ENCODE measurements at regions not wholly inside any gene's neighbourhood (a gene's known extent, or its start where the extent isn't known, plus 50 kb on each side); places are given as distances from the start of the nearest gene placed in this dataset.

- H3K27ac Mint-ChIP-seq: no peak overlapping the region
- H3K4me3 Mint-ChIP-seq: no peak overlapping the region
- Histone ChIP-seq H3K36me3 (ENCODE audit: control insufficient read depth, insufficient read depth, low read length) (no peaks in the 10 kb centered on the region), H3K27ac (ENCODE audit: insufficient read depth, low read length, poor library complexity, severe bottlenecking) (no peak overlapping the region), H3K4me3 (ENCODE audit: low read depth, low read length) (no peak overlapping the region), H3K27me3 (ENCODE audit: control insufficient read depth, insufficient read depth, low read length) (no peaks in the 10 kb centered on the region), H3K9me3 (ENCODE audit: control insufficient read depth in 2 of 2, low read length in 2 of 2) (no peaks in the 10 kb centered on the region), H3K4me1 (ENCODE audit: control insufficient read depth, insufficient read depth, low read length, poor library complexity, severe bottlenecking) (no peaks in the 10 kb centered on the region)
- H3K4me1 Mint-ChIP-seq: no peaks in the 10 kb centered on the region
- DNase-seq (no peak), ATAC-seq (ENCODE audit: low read depth in 2 of 2) (no peak)
- no peaks in the 10 kb centered on the region for H3K36me3 Mint-ChIP-seq
- H3K9me3 Mint-ChIP-seq: peaks cover 0 to 9% (median 5%) of the 10 kb centered on the region in 7 donors
- no peaks in the 10 kb centered on the region for H3K27me3 Mint-ChIP-seq
Observed at GRCh38 chr12:58765076-58765475, 155.2 kb downstream of the LRIG3 start.

- H3K9me3 ChIP-seq (ENCODE audit: control insufficient read depth in 2 of 2, low read length in 2 of 2): no peaks in the 10 kb centered on the region
- no peak for DNase-seq
- H3K4me1 ChIP-seq (ENCODE audit: control insufficient read depth, insufficient read depth, low read length, poor library complexity, severe bottlenecking): no peaks in the 10 kb centered on the region
- Mint-ChIP-seq H3K4me1 (no peaks in the 10 kb centered on the region), H3K9me3 (peaks cover 0 to 9% (median 5%) of the 10 kb centered on the region in 7 donors), H3K4me3 (no peak overlapping the region), H3K27me3 (no peaks in the 10 kb centered on the region), H3K27ac (no peak overlapping the region), H3K36me3 (no peaks in the 10 kb centered on the region)
- no peaks in the 10 kb centered on the region for H3K36me3 ChIP-seq (ENCODE audit: control insufficient read depth, insufficient read depth, low read length)
- no peak for ATAC-seq (ENCODE audit: low read depth in 2 of 2)
- no peaks in the 10 kb centered on the region for H3K27me3 ChIP-seq (ENCODE audit: control insufficient read depth, insufficient read depth, low read length)
- H3K27ac ChIP-seq (ENCODE audit: insufficient read depth, low read length, poor library complexity, severe bottlenecking): no peak overlapping the region
- H3K4me3 ChIP-seq (ENCODE audit: low read depth, low read length): no peak overlapping the region
Observed at GRCh38 chr12:58765653-58766512, 154.4 kb downstream of the LRIG3 start.

- Histone ChIP-seq H3K27me3 (ENCODE audit: control insufficient read depth, insufficient read depth, low read length) (no peaks in the 10 kb centered on the region), H3K9me3 (ENCODE audit: control insufficient read depth in 2 of 2, low read length in 2 of 2) (no peaks in the 10 kb centered on the region), H3K27ac (ENCODE audit: insufficient read depth, low read length, poor library complexity, severe bottlenecking) (no peak overlapping the region), H3K4me3 (ENCODE audit: low read depth, low read length) (no peak overlapping the region), H3K36me3 (ENCODE audit: control insufficient read depth, insufficient read depth, low read length) (no peaks in the 10 kb centered on the region), H3K4me1 (ENCODE audit: control insufficient read depth, insufficient read depth, low read length, poor library complexity, severe bottlenecking) (no peaks in the 10 kb centered on the region)
- Mint-ChIP-seq H3K4me1 (no peaks in the 10 kb centered on the region), H3K36me3 (no peaks in the 10 kb centered on the region), H3K9me3 (peaks cover 0 to 9% (median 5%) of the 10 kb centered on the region in 7 donors), H3K27ac (no peak overlapping the region), H3K27me3 (no peaks in the 10 kb centered on the region), H3K4me3 (no peak overlapping the region)
- ATAC-seq (ENCODE audit: low read depth in 2 of 2): no peak
- DNase-seq: no peak
Observed at GRCh38 chr12:58766513-58766870, 153.8 kb downstream of the LRIG3 start.

- Mint-ChIP-seq H3K4me3 (no peak overlapping the region), H3K27me3 (no peaks in the 10 kb centered on the region), H3K27ac (no peak overlapping the region), H3K4me1 (no peaks in the 10 kb centered on the region), H3K36me3 (no peaks in the 10 kb centered on the region), H3K9me3 (peaks cover 0 to 9% (median 6%) of the 10 kb centered on the region in 7 donors)
- no peaks in the 10 kb centered on the region for H3K36me3 ChIP-seq (ENCODE audit: control insufficient read depth, insufficient read depth, low read length)
- no peaks in the 10 kb centered on the region for H3K4me1 ChIP-seq (ENCODE audit: control insufficient read depth, insufficient read depth, low read length, poor library complexity, severe bottlenecking)
- no peaks in the 10 kb centered on the region for H3K27me3 ChIP-seq (ENCODE audit: control insufficient read depth, insufficient read depth, low read length)
- ATAC-seq (ENCODE audit: low read depth in 2 of 2) (no peak), DNase-seq (no peak)
- H3K27ac ChIP-seq (ENCODE audit: insufficient read depth, low read length, poor library complexity, severe bottlenecking): no peak overlapping the region
- H3K9me3 ChIP-seq (ENCODE audit: control insufficient read depth in 2 of 2, low read length in 2 of 2): no peaks in the 10 kb centered on the region
- no peak overlapping the region for H3K4me3 ChIP-seq (ENCODE audit: low read depth, low read length)
Observed at GRCh38 chr12:58767496-58767895, 152.8 kb downstream of the LRIG3 start.

- no peak for ATAC-seq (ENCODE audit: low read depth in 2 of 2)
- H3K4me1 ChIP-seq (ENCODE audit: control insufficient read depth, insufficient read depth, low read length, poor library complexity, severe bottlenecking): no peaks in the 10 kb centered on the region
- no peak overlapping the region for H3K27ac ChIP-seq (ENCODE audit: insufficient read depth, low read length, poor library complexity, severe bottlenecking)
- DNase-seq: no peak
- Mint-ChIP-seq H3K27me3 (no peaks in the 10 kb centered on the region), H3K4me3 (no peak overlapping the region), H3K9me3 (peaks cover 2 to 10% (median 7%) of the 10 kb centered on the region in 7 donors), H3K4me1 (no peaks in the 10 kb centered on the region), H3K27ac (no peak overlapping the region), H3K36me3 (no peaks in the 10 kb centered on the region)
- no peaks in the 10 kb centered on the region for H3K9me3 ChIP-seq (ENCODE audit: control insufficient read depth in 2 of 2, low read length in 2 of 2)
- H3K4me3 ChIP-seq (ENCODE audit: low read depth, low read length): no peak overlapping the region
- H3K27me3 ChIP-seq (ENCODE audit: control insufficient read depth, insufficient read depth, low read length): no peaks in the 10 kb centered on the region
- H3K36me3 ChIP-seq (ENCODE audit: control insufficient read depth, insufficient read depth, low read length): no peaks in the 10 kb centered on the region
Observed at GRCh38 chr12:58773986-58774385, 146.3 kb downstream of the LRIG3 start.

- H3K27me3 ChIP-seq (ENCODE audit: control insufficient read depth, insufficient read depth, low read length): no peaks in the 10 kb centered on the region
- no peaks in the 10 kb centered on the region for H3K4me1 ChIP-seq (ENCODE audit: control insufficient read depth, insufficient read depth, low read length, poor library complexity, severe bottlenecking)
- Mint-ChIP-seq H3K36me3 (no peaks in the 10 kb centered on the region), H3K4me3 (no peak overlapping the region), H3K9me3 (peaks cover 0 to 10% (median 5%) of the 10 kb centered on the region in 7 donors), H3K27ac (no peak overlapping the region), H3K27me3 (no peaks in the 10 kb centered on the region), H3K4me1 (no peaks in the 10 kb centered on the region)
- no peaks in the 10 kb centered on the region for H3K36me3 ChIP-seq (ENCODE audit: control insufficient read depth, insufficient read depth, low read length)
- H3K4me3 ChIP-seq (ENCODE audit: low read depth, low read length): no peak overlapping the region
- H3K27ac ChIP-seq (ENCODE audit: insufficient read depth, low read length, poor library complexity, severe bottlenecking): no peak overlapping the region
- DNase-seq (no peak), ATAC-seq (ENCODE audit: low read depth in 2 of 2) (no peak)
- H3K9me3 ChIP-seq (ENCODE audit: control insufficient read depth in 2 of 2, low read length in 2 of 2): no peaks in the 10 kb centered on the region
Observed at GRCh38 chr12:58774731-58775130, 145.6 kb downstream of the LRIG3 start.

GRCh38 chr12:58775396-58775795, 144.9 kb downstream of the LRIG3 start:
- Histone ChIP-seq H3K36me3 (ENCODE audit: control insufficient read depth, insufficient read depth, low read length) (no peaks in the 10 kb centered on the region), H3K4me1 (ENCODE audit: control insufficient read depth, insufficient read depth, low read length, poor library complexity, severe bottlenecking) (no peaks in the 10 kb centered on the region), H3K4me3 (ENCODE audit: low read depth, low read length) (no peak overlapping the region), H3K27me3 (ENCODE audit: control insufficient read depth, insufficient read depth, low read length) (no peaks in the 10 kb centered on the region), H3K9me3 (ENCODE audit: control insufficient read depth in 2 of 2, low read length in 2 of 2) (no peaks in the 10 kb centered on the region), H3K27ac (ENCODE audit: insufficient read depth, low read length, poor library complexity, severe bottlenecking) (no peak overlapping the region)
- no peak for DNase-seq
- Mint-ChIP-seq H3K27me3 (no peaks in the 10 kb centered on the region), H3K4me3 (no peak overlapping the region), H3K36me3 (no peaks in the 10 kb centered on the region), H3K9me3 (peaks cover 0 to 10% (median 5%) of the 10 kb centered on the region in 7 donors), H3K4me1 (no peaks in the 10 kb centered on the region), H3K27ac (no peak overlapping the region)
- ATAC-seq (ENCODE audit: low read depth in 2 of 2): no peak

GRCh38 chr12:58776144-58776543, 144.2 kb downstream of the LRIG3 start:
- Mint-ChIP-seq H3K9me3 (peaks cover 2 to 10% (median 6%) of the 10 kb centered on the region in 7 donors), H3K27ac (no peak overlapping the region), H3K4me1 (no peaks in the 10 kb centered on the region), H3K4me3 (no peak overlapping the region), H3K27me3 (no peaks in the 10 kb centered on the region), H3K36me3 (no peaks in the 10 kb centered on the region)
- no peak for ATAC-seq (ENCODE audit: low read depth in 2 of 2)
- Histone ChIP-seq H3K4me1 (ENCODE audit: control insufficient read depth, insufficient read depth, low read length, poor library complexity, severe bottlenecking) (no peaks in the 10 kb centered on the region), H3K4me3 (ENCODE audit: low read depth, low read length) (no peak overlapping the region), H3K27me3 (ENCODE audit: control insufficient read depth, insufficient read depth, low read length) (no peaks in the 10 kb centered on the region), H3K36me3 (ENCODE audit: control insufficient read depth, insufficient read depth, low read length) (no peaks in the 10 kb centered on the region), H3K27ac (ENCODE audit: insufficient read depth, low read length, poor library complexity, severe bottlenecking) (no peak overlapping the region), H3K9me3 (ENCODE audit: control insufficient read depth in 2 of 2, low read length in 2 of 2) (no peaks in the 10 kb centered on the region)
- no peak for DNase-seq

All from CD4-positive, CD25-positive, alpha-beta regulatory T cell (primary cell).